Sigmoid colon (tissue), 6 donors: ENCODE measurements at regions not wholly inside any gene's neighbourhood (a gene's known extent, or its start where the extent isn't known, plus 50 kb on each side); places are given as distances from the start of the nearest gene placed in this dataset.
A peak's percentile ranks its signal among the peaks of the same experiment; 100 is the strongest.

Experiments
- DNase-seq: peaks from one replicate; pipeline ENCODE4 v3.0.0-alpha.2; 2019
- H3K27ac ChIP-seq, 4 donors: fragments of 200-600 bp; sonication (generic); one replicate each; pipeline ENCODE4 v1.5.1; 2016 to 2019; ENCODE audit warnings: mild to moderate bottlenecking in 1 of 4
- H3K27me3 ChIP-seq, 3 donors: fragments of 200-600 bp; sonication (generic); one replicate each; pipeline ENCODE4 v1.5.1; 2019; ENCODE audit warnings: mild to moderate bottlenecking in 1 of 3
- H3K36me3 ChIP-seq, 4 donors: fragments of 200-600 bp; sonication (generic); one replicate each; pipeline ENCODE4 v1.5.1; 2016 to 2019
- H3K4me1 ChIP-seq, 4 donors: fragments of 200-600 bp; sonication (generic); one replicate each; pipeline ENCODE4 v1.5.1; 2017 to 2019
- H3K4me3 ChIP-seq, 4 donors: fragments of 200-600 bp; sonication (generic); one replicate each; pipeline ENCODE4 v1.5.1; 2017 to 2019; ENCODE audit warnings: mild to moderate bottlenecking in 2 of 4, moderate library complexity in 1 of 4
- H3K9me3 ChIP-seq, 4 donors: fragments of 200-600 bp in 3 of 4; sonication (generic) in 3 of 4; one replicate each; pipeline versions ENCODE4 v1.5.1 to v1.6.1; 2013 to 2019
- EP300 ChIP-seq, 4 donors: sonication (generic); formaldehyde crosslinking; IDR thresholded peaks; one replicate each; pipeline ENCODE4 v1.6.1; 2017; ENCODE audit warnings: antibody characterized with exemption in 4 of 4
- POLR2A ChIP-seq, 2 donors: fragments of 450-650 bp; IDR thresholded peaks; one replicate each; pipeline ENCODE4 v1.6.1; 2016; ENCODE audit warnings: antibody characterized with exemption in 2 of 2, mild to moderate bottlenecking in 2 of 2, moderate library complexity in 2 of 2
- POLR2AphosphoS5 ChIP-seq, 4 donors: sonication (generic); formaldehyde crosslinking; IDR thresholded peaks; one replicate each; pipeline ENCODE4 v1.6.1; 2017; ENCODE audit warnings: antibody characterized with exemption in 4 of 4
- WGBS, 2 donors: extraction: QIAGEN DNeasy Blood & Tissue Kit; methylation state at CpG; one replicate each; pipeline ENCODE4 v1.1.7; 2013; 5-methylcytosine and 5-hydroxymethylcytosine counted together
- intact Hi-C: fragments of 100-400 bp; cut with DNase I; formaldehyde crosslinking; loops from one replicate; pipeline ENCODE4 v1.15.1; 2023
- TF ChIP-seq, protein P1 (sequence below), 4 experiments: fragments of 450-650 bp in 3 of 4; fragments of 200-600 bp in 1 of 4; IDR thresholded peaks; one replicate each; pipeline ENCODE4 v1.5.1; 2016 to 2019; ENCODE audit warnings: antibody characterized with exemption in 4 of 4, mild to moderate bottlenecking in 3 of 4, moderate library complexity in 2 of 4
- donor health status: healthy with polysubstance abuse.
- donor health status: healthy.

DNA sequence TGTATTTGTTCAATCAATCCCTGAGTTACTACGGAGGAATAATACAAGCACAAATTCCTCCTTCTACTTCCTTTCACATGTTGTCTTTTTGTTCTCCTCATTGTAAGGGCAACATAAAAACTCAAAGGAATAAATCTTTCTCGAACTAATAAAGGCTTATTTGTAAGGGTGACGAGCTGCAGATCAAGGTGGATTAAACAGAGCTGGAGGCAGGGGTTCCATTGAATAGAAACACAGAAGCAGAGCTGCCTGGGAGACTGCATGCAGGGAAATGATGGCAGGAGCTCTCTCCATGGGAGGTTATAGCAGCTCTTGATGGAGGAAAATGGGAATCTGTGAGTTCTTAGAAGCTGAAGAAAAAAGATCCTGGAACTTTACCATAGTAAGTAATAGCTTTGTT is 160.2 kb downstream of the CYYR1 start:
- intact Hi-C loops = no loop called here
- no peak for DNase-seq
- H3K27me3 ChIP-seq = no peaks in the 10 kb centered on the region
- no peaks in the 10 kb centered on the region for H3K4me1 ChIP-seq
- TF ChIP-seq, protein P1, sequence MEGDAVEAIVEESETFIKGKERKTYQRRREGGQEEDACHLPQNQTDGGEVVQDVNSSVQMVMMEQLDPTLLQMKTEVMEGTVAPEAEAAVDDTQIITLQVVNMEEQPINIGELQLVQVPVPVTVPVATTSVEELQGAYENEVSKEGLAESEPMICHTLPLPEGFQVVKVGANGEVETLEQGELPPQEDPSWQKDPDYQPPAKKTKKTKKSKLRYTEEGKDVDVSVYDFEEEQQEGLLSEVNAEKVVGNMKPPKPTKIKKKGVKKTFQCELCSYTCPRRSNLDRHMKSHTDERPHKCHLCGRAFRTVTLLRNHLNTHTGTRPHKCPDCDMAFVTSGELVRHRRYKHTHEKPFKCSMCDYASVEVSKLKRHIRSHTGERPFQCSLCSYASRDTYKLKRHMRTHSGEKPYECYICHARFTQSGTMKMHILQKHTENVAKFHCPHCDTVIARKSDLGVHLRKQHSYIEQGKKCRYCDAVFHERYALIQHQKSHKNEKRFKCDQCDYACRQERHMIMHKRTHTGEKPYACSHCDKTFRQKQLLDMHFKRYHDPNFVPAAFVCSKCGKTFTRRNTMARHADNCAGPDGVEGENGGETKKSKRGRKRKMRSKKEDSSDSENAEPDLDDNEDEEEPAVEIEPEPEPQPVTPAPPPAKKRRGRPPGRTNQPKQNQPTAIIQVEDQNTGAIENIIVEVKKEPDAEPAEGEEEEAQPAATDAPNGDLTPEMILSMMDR (IDR thresholded peaks at IDR 0.05) = no peak
- TF ChIP-seq POLR2AphosphoS5 (IDR thresholded peaks at IDR 0.05) (no peak), POLR2A (IDR thresholded peaks at IDR 0.05) (no peak), EP300 (IDR thresholded peaks at IDR 0.05) (no peak)
- WGBS, 2 donors = 78 to 79% methylated on average over 3 of the region's 3 CpGs
- no peaks in the 10 kb centered on the region for H3K36me3 ChIP-seq
- H3K27ac ChIP-seq = no peak overlapping the region
- H3K4me3 ChIP-seq = no peak overlapping the region
- no peaks in the 10 kb centered on the region for H3K9me3 ChIP-seq

DNA sequence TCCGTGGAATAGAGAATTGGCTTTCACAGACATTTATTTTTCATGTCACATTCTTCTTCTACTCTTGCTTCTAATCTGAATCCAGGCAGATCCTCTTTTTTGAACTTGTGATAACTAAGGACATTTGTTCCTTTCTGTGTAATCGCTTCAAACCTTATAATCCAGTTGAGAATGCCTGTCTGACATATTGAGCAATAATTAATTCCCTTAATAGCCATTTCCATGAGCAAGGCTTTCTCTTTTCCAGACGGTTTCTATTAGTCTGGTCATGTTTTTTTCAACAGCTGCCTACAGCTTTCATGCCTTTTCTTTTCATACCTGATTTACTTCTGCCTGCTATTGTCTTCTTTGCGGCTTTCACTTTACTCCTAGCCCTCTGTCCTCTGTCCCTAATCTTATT is 163.4 kb downstream of the CYYR1 start:
- no peaks in the 10 kb centered on the region for H3K27me3 ChIP-seq

DNA sequence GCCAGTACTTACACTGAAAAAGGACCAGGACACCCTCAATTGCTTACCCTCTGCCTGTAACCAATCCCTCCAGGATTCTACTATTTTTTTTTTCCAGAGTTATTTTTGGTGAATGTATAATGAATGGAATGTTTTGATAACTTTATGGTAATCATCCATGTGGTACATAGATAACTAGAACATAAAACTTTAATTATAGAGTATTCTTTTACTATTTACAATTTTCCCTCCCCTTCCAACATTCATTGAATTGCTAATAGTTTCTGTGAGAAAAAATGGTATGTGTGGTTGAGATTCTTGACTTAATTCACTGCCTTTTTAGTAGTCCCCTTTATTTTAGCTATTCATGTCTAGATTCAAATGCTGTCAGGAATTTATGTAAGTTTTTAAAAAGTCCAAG is 164.6 kb downstream of the CYYR1 start:
- Histone ChIP-seq H3K9me3 (no peaks in the 10 kb centered on the region), H3K27ac (no peak overlapping the region), H3K4me3 (no peak overlapping the region), H3K27me3 (no peaks in the 10 kb centered on the region), H3K36me3 (no peaks in the 10 kb centered on the region), H3K4me1 (peaks cover 0 to 32% (median 20%) of the 10 kb centered on the region in 4 donors)
- DNase-seq = no peak
- intact Hi-C loops = no loop called here
- no peak for TF ChIP-seq POLR2A (IDR thresholded peaks at IDR 0.05)
- no peak for TF ChIP-seq EP300 (IDR thresholded peaks at IDR 0.05)

More for the DNA sequence above, 163.4 kb downstream of the CYYR1 start:
- intact Hi-C loops = no loop called here
- TF ChIP-seq, protein P1 (IDR thresholded peaks at IDR 0.05) = no peak
- TF ChIP-seq EP300 (IDR thresholded peaks at IDR 0.05) (no peak), POLR2AphosphoS5 (IDR thresholded peaks at IDR 0.05) (no peak), POLR2A (IDR thresholded peaks at IDR 0.05) (no peak)
- Histone ChIP-seq H3K36me3 (no peaks in the 10 kb centered on the region), H3K9me3 (no peaks in the 10 kb centered on the region), H3K4me3 (no peak overlapping the region), H3K27ac (no peak overlapping the region), H3K4me1 (peaks cover 0 to 20% (median 17%) of the 10 kb centered on the region in 4 donors)
- WGBS, 2 donors = 76 to 82% methylated on average over 4 of the region's 4 CpGs
- no peak for DNase-seq

DNA sequence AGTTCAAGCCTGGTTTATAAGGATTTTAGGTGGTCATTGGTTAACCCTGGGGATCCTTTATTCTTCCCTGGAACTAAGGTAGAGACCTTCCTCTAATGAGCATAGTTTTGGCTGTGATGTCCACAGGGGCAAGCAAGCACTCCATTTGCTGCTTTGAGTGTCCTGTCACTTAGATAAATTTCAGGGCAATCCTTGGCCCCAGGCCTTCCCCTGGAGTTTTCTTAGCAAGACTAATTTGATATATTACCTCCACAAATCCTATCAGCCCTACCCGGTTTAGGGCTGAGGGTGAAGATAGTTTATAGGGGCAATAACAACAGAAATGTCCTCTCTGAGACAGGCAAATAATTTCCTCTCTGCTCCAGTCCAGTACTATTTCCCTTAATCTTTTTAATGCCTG is 166.6 kb downstream of the CYYR1 start:
- peaks cover 0 to 32% (median 20%) of the 10 kb centered on the region in 4 donors for H3K4me1 ChIP-seq
- TF ChIP-seq, protein P1 (IDR thresholded peaks at IDR 0.05) = no peak
- TF ChIP-seq POLR2A (IDR thresholded peaks at IDR 0.05) (no peak), POLR2AphosphoS5 (IDR thresholded peaks at IDR 0.05) (no peak), EP300 (IDR thresholded peaks at IDR 0.05) (no peak)
- H3K27me3 ChIP-seq = no peaks in the 10 kb centered on the region
- no peaks in the 10 kb centered on the region for H3K36me3 ChIP-seq
- no peak overlapping the region for H3K4me3 ChIP-seq
- intact Hi-C loops = no loop called here
- WGBS, 2 donors = 6 to 50% methylated on average over 1 of the region's 1 CpG
- no peak overlapping the region for H3K27ac ChIP-seq
- no peak for DNase-seq
- H3K9me3 ChIP-seq = no peaks in the 10 kb centered on the region

DNA sequence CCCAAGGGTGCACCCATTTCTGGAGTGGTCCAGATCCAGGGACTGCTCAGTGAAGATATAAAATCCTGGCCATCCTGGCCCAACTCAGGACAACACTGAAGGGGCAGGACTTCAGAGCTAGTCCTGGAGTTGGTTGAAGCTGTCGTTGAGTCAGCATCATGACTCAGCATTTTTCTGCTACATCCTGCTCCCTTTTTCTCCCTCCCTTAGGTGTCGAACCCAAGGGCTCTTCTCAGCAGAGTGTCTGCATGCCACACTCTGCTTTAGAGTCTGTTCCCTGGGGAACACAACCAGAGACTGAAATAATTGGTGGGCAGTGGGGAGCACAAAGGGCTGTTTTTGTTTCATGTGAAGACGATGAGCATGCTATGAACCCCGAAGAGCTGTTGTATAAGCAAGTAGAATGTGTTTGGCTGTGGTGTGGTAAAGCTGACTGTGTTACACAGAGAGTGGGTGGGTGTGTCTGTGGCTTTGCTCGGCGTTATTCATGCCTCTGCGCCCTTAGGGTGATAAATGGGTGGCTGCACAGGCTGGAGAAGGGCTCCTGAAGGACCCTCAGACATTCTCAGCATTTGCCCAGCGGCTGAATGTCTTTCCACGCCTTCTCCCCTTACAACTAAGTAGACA is 167.2 kb downstream of the CYYR1 start:
- peak overlapping the region in 1 of 4 donors; percentile 1 for H3K27ac ChIP-seq
- 69% methylated on average over 9 of the region's 9 CpGs for WGBS, 2 donors
- no peak for DNase-seq
- H3K4me1 ChIP-seq = peaks cover 0 to 32% (median 20%) of the 10 kb centered on the region in 4 donors
- H3K4me3 ChIP-seq = no peak overlapping the region
- TF ChIP-seq POLR2AphosphoS5 (IDR thresholded peaks at IDR 0.05) = no peak
- H3K27me3 ChIP-seq = no peaks in the 10 kb centered on the region
- no peaks in the 10 kb centered on the region for H3K36me3 ChIP-seq
- intact Hi-C loops = no loop called here
- H3K9me3 ChIP-seq = no peaks in the 10 kb centered on the region

DNA sequence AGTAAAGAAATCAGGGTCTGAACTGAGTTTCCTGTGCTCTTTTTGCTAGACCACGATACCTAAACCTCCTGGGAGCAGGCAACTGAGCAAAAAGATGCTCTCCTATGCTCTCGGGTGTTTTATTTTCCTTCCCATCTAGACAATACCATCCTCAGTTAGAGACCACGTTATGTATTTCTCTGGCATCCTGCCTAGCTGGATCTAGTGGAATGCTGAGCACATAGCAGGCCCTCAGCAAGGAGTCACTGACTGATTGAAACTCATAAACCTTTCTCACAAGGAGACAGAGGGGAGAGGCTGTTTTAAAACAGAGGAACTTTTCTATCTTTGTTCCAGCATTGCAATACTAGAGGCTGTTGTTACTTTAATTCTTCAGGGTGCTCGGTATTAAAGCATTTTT is 168.0 kb downstream of the CYYR1 start:
- intact Hi-C loops = no loop called here
- H3K9me3 ChIP-seq = no peaks in the 10 kb centered on the region
- DNase-seq = no peak
- H3K36me3 ChIP-seq = no peaks in the 10 kb centered on the region
- 67 to 80% methylated on average over 4 of the region's 4 CpGs for WGBS, 2 donors
- H3K4me1 ChIP-seq = peaks cover 0 to 32% (median 20%) of the 10 kb centered on the region in 4 donors
- H3K27me3 ChIP-seq = no peaks in the 10 kb centered on the region
- TF ChIP-seq POLR2A (IDR thresholded peaks at IDR 0.05) (no peak), POLR2AphosphoS5 (IDR thresholded peaks at IDR 0.05) (no peak), EP300 (IDR thresholded peaks at IDR 0.05) (no peak)
- TF ChIP-seq, protein P1 (IDR thresholded peaks at IDR 0.05) = no peak
- H3K4me3 ChIP-seq = no peak overlapping the region
- peak overlapping the region in 1 of 4 donors; percentile 1 for H3K27ac ChIP-seq
